Muscle of arm (tissue), 1 donor: ENCODE measurements at regions not wholly inside any gene's neighbourhood (a gene's known extent, or its start where the extent isn't known, plus 50 kb on each side); places are given as distances from the start of the nearest gene placed in this dataset.
A peak's percentile ranks its signal among the peaks of the same experiment; 100 is the strongest.

Experiments
- DNase-seq: peaks from one replicate; pipeline ENCODE4 v3.0.0-alpha.2; 2013

GRCh38 chr1:86296305-86297205, 99.6 kb downstream of the ODF2L start:
- DNase-seq, result no peak

GRCh38 chr1:86289746-86290145, 106.4 kb downstream of the ODF2L start:
- DNase-seq, result no peak

GRCh38 chr1:86289161-86289560, 107.0 kb downstream of the ODF2L start:
- DNase-seq, result peak; percentile 80

- DNase-seq, result peak; percentile 63
Observed at GRCh38 chr1:86288586-86289147, 107.5 kb downstream of the ODF2L start.

- DNase-seq, result no peak
Observed at GRCh38 chr1:86285796-86286195, 110.3 kb downstream of the ODF2L start.

GRCh38 chr1:86282611-86283010, 113.5 kb downstream of the ODF2L start:
- DNase-seq, result no peak

- DNase-seq, result no peak
Observed at GRCh38 chr1:86277936-86278335, 118.2 kb downstream of the ODF2L start.

- peak; percentile 78 for DNase-seq
Observed at GRCh38 chr1:86273066-86273465, 116.5 kb upstream of the COL24A1 start.

- no peak for DNase-seq
Observed at GRCh38 chr1:86272083-86272482, 115.5 kb upstream of the COL24A1 start.

GRCh38 chr1:86271046-86271445, 114.5 kb upstream of the COL24A1 start:
- DNase-seq, result peak; percentile 48

GRCh38 chr1:86263101-86263500, 106.5 kb upstream of the COL24A1 start:
- no peak for DNase-seq

- no peak for DNase-seq
Observed at GRCh38 chr1:86260476-86260875, 103.9 kb upstream of the COL24A1 start.

GRCh38 chr1:86259390-86259789, 102.8 kb upstream of the COL24A1 start:
- no peak for DNase-seq

GRCh38 chr1:86258101-86258500, 101.5 kb upstream of the COL24A1 start:
- no peak for DNase-seq

- no peak for DNase-seq
Observed at GRCh38 chr1:86247597-86248279, 91.2 kb upstream of the COL24A1 start.

GRCh38 chr1:86245566-86246190, 89.1 kb upstream of the COL24A1 start:
- DNase-seq, result no peak

- DNase-seq, result no peak
Observed at GRCh38 chr1:86239894-86240293, 83.3 kb upstream of the COL24A1 start.

- no peak for DNase-seq
Observed at GRCh38 chr1:86239490-86239889, 82.9 kb upstream of the COL24A1 start.

- no peak for DNase-seq
Observed at GRCh38 chr1:86238226-86238625, 81.7 kb upstream of the COL24A1 start.

GRCh38 chr1:86235852-86236251, 79.3 kb upstream of the COL24A1 start:
- no peak for DNase-seq

GRCh38 chr1:86233403-86233802, 76.8 kb upstream of the COL24A1 start:
- no peak for DNase-seq

GRCh38 chr1:86231076-86231475, 74.5 kb upstream of the COL24A1 start:
- DNase-seq, result no peak
